ENCODE measurements at regions not wholly inside any gene's neighbourhood (a gene's known extent, or its start where the extent isn't known, plus 50 kb on each side); places are given as distances from the start of the nearest gene placed in this dataset.

GRCh38 chr2:162928356-162928755, 89.8 kb upstream of the KCNH7 start:
- no peak overlapping the region for H3K4me3 ChIP-seq (ENCODE audit: low read depth, low read length)
- DNase-seq (ENCODE audit: low read depth) = no peak
- no peak for TF ChIP-seq CTCF (IDR thresholded peaks at IDR 0.05; ENCODE audit: low read depth, low read length, missing control alignments)

GRCh38 chr2:162926907-162927306, 88.3 kb upstream of the KCNH7 start:
- no peak overlapping the region for H3K4me3 ChIP-seq (ENCODE audit: low read depth, low read length)
- TF ChIP-seq CTCF (IDR thresholded peaks at IDR 0.05; ENCODE audit: low read depth, low read length, missing control alignments) = no peak
- DNase-seq (ENCODE audit: low read depth) = no peak

GRCh38 chr2:162926501-162926900, 87.9 kb upstream of the KCNH7 start:
- DNase-seq (ENCODE audit: low read depth) = no peak
- no peak overlapping the region for H3K4me3 ChIP-seq (ENCODE audit: low read depth, low read length)
- no peak for TF ChIP-seq CTCF (IDR thresholded peaks at IDR 0.05; ENCODE audit: low read depth, low read length, missing control alignments)

- DNase-seq (ENCODE audit: low read depth) = no peak
- no peak for TF ChIP-seq CTCF (IDR thresholded peaks at IDR 0.05; ENCODE audit: low read depth, low read length, missing control alignments)
- H3K4me3 ChIP-seq (ENCODE audit: low read depth, low read length) = no peak overlapping the region
These were observed 87.0 kb upstream of the KCNH7 start for GRCh38 chr2:162925595-162925994.

- no peak for TF ChIP-seq CTCF (IDR thresholded peaks at IDR 0.05; ENCODE audit: low read depth, low read length, missing control alignments)
- DNase-seq (ENCODE audit: low read depth) = no peak
- H3K4me3 ChIP-seq (ENCODE audit: low read depth, low read length) = no peak overlapping the region
These were observed 80.5 kb upstream of the KCNH7 start for GRCh38 chr2:162919111-162919510.

GRCh38 chr2:162917626-162918025, 79.1 kb upstream of the KCNH7 start:
- no peak for TF ChIP-seq CTCF (IDR thresholded peaks at IDR 0.05; ENCODE audit: low read depth, low read length, missing control alignments)
- H3K4me3 ChIP-seq (ENCODE audit: low read depth, low read length) = no peak overlapping the region
- no peak for DNase-seq (ENCODE audit: low read depth)

GRCh38 chr2:162916286-162916801, 77.8 kb upstream of the KCNH7 start:
- DNase-seq (ENCODE audit: low read depth) = no peak
- no peak for TF ChIP-seq CTCF (IDR thresholded peaks at IDR 0.05; ENCODE audit: low read depth, low read length, missing control alignments)
- no peak overlapping the region for H3K4me3 ChIP-seq (ENCODE audit: low read depth, low read length)
